HG03095 (cell line): ENCODE measurements at regions not wholly inside any gene's neighbourhood (a gene's known extent, or its start where the extent isn't known, plus 50 kb on each side); places are given as distances from the start of the nearest gene placed in this dataset.
"Not testable (repeated sequence)": the region's sequence is repeated elsewhere in the genome, so short reads cannot be mapped to it uniquely, and the experiment has no call there.

Experiments used
- ATAC-seq: cut with Tn5 transposase; IDR thresholded peaks from one replicate; pipeline ENCODE4 v1.9.1; 2021; ENCODE audit warnings: moderate library complexity; ENCODE audit not compliant: unreplicated experiment

DNA sequence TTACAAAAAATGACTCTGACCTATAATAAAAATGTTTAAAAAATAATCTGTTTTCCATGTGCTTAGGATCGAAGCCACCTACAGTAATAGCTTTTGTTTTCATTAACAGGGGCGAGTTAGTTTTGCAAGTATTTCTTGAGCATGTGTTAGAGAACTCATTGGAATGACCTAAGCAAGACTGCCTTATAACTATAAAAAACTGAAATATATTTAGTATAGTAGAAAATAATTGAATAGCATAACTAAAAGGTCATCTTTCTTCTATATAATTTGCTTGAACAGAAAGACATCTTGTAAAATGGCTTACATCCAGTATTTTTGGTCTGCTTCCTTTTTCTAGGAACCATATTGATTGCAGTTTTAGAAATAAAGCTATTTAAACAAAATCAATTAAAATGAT is 241.5 kb upstream of the NRIP1 start:
- ATAC-seq, result no peak

DNA sequence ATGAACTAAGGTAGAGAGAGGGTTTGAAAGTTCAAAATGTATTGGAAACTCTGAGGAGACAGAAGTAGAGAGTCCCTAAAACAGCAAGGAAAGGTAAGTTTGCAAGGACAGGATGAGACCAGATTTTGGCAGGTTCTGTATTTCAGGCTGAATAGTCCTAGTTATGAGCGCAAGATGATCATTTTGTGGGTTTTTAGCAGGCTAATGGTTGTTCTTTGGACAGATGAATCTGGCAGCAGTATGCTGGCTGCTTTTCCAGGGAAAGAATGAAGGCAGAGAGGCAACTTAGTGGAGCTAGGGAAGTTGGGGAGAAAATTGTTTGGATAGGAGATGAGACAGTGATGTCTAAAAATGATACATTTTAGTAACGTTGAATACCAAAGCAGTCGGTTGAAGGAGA is 243.5 kb upstream of the NRIP1 start:
- no peak for ATAC-seq

DNA sequence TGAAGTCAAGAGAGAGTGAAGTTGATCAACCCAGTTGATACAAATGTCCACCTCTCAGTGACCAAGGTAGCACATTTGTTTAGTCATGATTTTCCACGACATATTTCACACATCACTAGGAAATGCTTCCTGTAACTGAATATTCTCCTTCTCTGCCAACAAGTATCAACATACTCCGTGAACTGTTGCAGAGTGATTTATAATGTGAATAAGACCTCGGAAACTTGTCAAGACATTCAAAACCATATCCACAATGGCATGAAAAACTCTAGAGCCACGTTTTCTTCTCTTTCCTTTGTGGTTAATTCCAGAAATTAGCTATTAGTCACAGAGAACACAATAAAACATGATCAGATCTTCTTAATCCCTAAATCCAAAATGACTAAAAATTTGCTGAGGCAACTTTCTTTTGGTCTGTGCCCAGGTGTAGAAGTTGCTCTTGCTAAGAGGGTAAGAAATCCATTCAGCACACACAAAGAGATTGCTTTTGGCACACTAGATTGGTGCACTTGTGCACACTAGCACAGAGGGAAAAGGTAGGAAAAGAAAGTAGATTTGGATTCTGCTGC is 244.3 kb upstream of the NRIP1 start:
- ATAC-seq, result no peak

DNA sequence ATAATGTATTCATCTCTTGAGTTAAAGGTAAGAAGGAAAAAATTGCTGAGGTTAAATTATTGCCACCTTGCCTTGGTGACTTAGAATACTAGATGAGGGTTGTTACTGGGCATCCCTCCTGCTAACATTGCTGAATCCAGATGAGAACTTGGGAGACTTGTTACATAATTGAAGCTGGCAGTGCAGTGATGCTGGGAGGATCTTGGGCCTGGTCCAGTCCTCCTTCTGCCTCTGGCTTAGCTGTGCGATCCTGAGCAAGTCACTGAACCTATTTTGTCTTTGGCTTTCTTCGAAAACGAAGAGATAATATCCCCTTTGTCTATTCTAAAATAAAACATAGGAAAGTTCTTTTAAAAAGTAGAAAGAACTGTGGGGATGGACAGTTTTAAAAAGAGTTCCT is 244.9 kb upstream of the NRIP1 start:
- ATAC-seq, result no peak

DNA sequence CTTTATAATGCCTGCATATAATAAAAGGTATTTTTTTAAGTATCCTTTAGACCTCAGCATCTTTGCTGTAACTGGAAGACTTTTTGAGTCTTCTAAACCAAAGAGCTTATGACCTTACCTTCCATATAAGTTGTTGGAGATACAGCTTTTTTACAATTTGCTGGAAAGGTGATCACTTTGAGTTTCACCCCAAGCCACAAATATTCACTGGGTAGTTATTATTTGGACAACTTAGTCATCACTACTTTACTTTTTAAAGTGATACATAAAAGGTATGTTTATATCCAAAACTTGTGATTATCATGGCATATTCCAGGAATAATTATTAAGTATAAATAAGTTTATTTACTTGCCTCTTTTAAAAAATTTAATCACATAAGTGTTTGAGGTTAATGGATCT is 246.7 kb upstream of the NRIP1 start:
- ATAC-seq, result no peak

DNA sequence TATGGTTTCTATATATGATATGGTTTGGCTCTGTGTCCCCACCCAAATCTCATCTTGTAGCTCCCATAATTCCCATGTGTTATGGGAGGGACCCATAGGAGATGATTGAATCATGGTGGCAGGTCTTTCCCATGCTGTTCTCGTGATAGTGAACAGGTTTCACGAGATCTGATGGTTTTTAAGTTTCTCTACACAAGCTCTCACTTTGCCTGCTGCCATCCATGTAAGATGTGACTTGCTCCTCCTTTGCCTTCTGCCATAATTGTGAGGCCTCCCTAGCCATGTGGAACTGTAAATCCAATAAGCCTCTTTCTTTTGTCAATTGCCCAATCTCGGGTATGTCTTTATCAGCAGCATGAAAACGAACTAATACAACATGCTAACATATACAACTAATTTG is 252.2 kb upstream of the NRIP1 start:
- not testable (repeated sequence) for ATAC-seq

DNA sequence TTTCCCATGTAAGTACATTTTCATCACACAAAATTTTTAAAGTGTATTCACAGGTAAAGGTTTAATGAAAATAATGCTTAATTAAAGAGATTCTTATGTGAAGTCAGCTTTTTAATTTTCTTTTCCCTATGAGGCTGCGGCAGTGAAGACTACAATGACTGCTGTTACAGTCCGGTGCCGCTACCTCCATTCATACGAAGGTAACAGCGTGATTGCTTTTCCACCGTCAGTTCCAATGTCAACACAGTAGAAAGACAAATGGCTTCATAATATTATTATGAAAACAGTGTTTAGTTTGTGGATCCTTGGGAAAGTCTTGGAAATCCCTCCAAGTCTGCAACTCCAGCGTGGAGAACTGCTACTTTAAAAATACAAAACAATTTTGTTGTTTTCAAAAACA is 254.9 kb upstream of the NRIP1 start:
- ATAC-seq, result no peak

DNA sequence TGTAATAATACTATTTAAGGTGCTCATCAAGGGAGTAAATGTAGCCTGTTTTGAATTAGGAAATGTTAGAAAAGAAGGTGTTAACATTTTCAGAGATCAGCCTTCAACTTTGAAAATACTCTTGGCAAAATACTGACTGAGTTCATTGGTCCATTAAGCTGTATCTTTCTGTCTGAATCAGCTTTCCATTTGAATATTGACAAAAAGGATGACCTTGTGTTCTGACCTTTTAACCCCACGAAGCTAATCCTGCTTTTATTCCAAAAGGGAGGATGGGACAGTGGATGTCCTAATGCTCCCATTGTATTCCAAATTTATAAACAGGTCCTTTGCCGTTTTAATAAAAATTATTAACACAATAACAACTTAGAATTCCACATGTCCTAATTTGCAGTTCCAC is 259.7 kb upstream of the NRIP1 start:
- no peak for ATAC-seq

DNA sequence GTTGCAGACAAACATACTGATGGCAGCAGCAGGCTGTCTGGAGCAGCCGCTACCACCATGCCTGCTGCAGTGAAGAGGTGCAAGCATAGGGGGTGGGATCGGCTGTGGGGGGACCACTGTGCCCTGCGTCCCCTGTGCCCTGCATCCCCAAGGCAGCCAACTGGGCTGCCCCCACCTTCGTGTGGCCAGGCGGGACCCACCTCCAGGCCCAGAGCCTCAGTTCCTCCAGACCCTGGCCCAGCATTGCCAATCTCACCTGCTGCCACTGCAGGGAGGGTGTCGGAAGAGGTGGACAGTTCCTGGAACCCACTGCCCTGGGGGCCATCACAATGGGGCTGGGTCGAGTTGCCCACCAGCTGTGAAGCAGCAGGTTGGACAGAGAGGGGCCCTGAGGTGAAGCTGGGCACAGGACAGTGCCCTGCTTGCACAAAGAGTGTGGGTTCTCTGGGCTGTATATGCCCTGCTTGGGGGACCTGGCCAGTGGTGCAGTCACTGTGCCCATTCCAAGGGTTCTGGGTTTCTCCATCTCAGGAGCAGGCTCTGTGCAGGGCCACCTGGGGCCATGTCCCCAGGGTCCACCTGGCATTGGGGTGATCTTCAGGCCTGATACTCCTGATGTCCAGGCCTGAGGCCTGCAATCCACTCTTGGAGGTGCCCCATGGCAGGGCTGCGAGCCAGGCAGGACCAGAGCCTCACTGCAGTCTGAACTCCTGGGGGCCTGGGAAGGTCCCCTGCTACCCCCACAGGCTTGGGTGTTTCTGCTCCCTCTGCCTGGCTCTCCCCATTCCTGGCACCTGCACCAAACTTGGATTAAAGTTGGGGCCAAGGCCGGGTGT is 261.4 kb upstream of the NRIP1 start:
- ATAC-seq, result no peak

DNA sequence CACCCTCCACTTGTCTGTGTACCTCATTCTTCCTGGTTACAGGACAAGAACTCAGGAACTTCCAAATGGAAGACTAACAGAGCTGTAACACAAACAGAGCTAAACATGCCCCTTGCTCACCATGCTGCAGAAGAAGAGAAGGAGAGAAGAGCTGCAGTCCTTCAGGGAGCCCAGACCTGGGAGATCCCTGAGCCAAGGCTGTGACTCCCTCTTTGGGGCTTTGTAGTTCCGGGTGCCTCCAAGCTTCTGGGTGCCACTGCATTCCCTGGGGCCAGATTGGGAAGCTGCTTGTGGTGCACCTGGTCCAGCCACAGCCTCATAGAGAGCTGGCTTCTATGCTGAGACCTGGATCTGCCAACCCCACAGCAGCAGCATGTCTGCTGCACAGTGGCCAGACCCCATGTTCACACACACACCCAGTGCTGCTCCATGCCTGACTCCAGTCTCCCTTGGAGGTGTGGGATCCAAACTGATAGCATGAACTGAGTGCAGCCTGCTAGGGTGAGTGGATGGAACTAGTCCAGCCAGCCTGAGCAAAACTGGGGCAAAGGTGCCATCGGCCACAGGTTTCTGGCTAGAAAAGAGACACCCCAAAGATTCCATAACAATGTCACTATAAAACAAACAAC is 263.0 kb upstream of the NRIP1 start:
- no peak for ATAC-seq

DNA sequence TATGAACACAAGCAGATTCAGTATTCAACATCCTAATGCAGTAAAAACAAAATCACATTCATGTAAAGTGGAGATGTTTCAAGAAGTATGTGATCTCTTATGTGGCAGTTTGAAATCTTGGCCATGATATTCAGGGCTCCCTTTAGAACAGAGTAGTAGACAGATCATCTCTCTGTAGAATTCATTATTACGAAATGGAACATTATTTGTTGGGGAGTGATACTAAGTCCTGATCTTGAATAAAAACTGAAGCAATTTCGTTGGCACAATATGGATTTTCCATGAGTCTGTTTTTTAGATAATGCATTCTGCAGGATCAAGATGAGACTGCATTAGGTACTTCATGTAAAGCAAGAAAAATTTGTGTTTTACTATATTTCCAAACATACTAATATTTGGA is 264.4 kb upstream of the NRIP1 start:
- ATAC-seq, result no peak

DNA sequence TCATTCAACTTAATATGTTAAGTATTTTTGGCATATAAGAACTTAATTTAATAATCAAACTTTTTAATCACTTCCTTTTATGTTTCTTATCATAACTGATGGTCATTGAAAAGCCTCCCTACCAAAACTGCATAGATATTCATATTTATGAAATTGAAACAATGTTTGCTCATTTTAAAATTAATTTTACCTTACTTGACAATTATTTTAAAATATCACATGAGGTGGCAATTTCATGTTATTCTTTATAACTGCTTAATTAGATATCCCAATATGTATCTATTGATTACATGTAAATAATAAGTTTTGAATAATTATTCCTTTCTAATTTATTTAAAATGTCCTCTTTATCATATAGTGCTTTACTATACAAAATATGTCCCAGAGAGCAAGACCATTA is 266.1 kb upstream of the NRIP1 start:
- ATAC-seq, result no peak

DNA sequence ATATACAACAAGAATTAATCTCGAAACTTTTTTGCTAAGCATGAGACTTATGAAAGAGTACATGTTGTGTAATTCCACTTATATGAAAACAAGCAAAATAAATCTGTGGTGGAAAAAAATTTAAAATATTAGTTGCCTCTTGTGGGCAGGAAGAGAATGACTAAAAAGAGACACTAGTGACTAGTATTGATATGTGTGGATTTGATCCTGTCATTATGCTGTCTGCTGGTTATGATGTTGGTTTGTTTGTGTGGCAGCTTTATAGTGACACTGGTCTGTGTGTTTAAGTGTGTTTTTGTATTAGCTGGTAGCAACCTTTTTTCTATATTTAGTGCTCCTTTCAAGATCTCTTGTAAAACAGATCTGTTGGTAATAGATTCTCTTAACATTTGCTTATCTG is 267.8 kb upstream of the NRIP1 start:
- no peak for ATAC-seq

DNA sequence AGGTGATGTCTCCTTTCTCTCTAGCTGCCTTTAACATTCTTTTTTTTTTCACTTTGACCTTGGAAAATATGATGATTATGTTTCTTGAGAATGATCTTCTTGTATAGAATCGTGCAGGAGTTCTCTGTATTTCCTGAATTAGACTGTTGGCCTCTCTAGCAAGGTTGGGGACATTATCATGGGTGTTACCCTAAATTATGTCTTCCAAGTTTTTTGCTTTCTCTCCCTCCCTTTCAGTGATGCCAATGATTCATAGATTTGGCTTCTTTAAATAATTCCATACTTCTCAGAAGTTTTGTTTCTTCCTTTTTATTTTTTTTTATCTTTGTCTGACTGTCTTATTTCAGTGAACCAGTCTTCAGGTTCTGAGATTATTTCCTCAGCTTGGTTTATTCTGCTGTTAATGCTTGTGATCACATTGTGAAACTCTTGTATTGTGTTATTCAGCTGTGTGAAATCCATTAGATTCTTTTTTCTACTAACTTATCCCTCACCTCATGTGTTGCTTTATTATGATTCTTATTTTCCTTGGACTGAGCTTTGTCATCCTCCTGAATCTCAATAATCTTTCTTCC is 268.4 kb upstream of the NRIP1 start:
- no peak for ATAC-seq

DNA sequence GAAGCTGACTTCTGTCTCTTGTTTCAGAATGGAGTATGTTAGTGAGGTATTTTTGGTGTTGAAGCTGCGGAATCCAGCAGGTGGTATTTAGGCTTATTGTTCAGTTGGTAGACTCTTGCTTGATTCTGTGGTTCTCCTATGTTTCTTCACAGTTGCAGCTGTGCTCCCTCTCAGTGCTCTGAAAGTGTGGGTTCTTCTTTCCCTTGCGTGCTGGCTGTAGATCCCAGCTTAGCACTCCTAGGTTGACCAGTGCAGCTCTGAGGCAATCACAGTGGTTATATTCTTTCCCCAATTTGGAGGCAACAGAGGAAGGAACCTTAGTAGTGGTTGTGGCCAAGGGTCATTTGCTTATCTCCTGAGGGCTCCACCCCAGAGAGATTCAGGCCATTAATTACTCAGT is 269.2 kb upstream of the NRIP1 start:
- no peak for ATAC-seq

DNA sequence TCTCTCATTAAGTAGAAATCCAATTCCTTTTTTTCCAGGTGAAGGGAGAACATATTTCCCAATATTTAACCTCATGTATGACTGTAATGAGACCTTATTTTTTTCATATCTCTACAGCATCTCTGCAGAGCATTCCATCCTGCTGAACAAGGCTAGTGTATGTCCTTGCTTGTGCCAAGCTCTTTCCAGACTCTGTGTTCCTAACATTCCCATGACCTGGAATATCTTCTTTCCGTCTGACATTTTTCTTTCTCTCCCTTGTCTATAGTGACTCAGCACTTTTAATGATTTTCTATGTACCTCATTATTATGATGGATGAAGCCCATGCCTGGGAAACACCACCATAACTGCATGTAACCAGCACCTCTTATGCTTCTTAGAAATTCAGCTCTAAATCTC is 278.3 kb upstream of the NRIP1 start:
- ATAC-seq, result no peak

DNA sequence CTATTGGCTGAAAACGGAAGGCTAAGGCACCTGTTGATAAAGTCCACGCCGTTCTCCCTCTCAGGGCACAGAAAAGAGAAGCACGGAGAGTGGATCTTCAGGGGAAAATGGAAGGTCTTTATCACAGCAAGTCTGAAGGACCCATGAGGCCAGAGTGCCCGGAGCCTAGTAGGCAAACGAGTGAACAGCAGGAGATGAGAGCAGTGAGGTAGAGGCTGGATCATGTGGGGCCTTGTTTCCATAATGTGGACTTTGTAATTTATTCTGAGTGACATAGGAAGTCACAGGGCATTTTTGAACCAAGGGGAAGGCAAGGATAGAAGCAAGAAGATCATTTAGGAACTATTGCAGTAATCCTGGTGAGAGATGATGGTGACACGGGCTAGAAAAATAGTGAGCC is 287.2 kb upstream of the NRIP1 start:
- ATAC-seq, result no peak

DNA sequence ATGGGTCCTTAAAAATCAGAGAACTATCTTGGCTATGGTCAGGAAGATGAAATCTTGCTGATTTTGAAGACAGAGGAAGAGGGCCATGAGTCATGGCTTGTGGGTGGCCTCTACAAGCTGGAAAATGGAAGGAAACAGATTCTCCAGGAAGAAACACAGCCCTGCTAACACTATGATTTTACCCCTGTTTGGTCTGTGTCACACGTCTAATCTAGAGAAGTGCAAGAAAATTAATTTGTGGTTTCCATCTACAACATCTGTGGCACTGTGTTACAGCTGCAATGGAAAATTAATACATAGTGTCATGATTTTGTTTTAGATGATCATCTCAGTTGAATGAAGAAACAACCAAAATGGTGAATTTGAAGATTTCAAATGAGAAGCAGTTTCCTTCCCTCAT is 288.7 kb upstream of the NRIP1 start:
- ATAC-seq, result no peak

DNA sequence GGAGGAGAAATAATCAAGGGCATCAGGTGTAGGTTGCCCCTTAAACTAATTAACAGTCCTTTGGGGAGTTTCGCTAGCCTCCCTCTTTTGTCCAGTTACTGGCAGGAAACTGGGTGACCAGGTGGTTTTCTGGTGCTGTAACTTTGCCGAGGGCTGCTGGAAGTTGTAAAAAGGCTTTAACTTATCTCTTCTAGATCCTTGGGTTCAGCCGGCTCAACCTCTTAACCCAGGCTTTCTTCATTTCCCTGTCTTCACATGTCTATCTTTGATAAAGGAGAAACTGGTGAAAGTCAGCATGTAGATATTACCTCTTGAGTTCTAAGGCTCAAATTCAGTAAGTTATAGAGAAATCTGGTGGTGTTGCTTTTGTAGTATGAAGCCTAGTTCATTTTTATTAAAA is 289.7 kb upstream of the NRIP1 start:
- no peak for ATAC-seq

DNA sequence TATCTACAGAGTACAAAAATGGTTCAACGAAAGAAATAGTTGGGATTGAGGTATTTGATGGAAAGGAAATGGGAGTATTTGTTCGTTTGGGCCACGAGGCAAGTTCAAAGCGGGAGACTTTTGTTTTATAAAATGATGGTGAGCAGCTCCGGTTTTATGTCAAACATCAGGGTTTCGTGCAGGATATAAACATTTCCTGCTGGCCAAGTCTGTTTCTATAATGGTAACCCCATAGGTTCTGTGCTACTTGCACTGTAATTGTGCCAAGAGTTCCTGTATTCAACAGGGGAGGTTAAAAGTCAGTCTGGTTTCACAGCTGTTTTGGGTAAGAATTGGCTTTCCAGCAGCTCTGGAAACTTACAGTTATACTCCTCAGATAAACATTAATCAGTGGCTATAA is 290.3 kb upstream of the NRIP1 start:
- no peak for ATAC-seq

DNA sequence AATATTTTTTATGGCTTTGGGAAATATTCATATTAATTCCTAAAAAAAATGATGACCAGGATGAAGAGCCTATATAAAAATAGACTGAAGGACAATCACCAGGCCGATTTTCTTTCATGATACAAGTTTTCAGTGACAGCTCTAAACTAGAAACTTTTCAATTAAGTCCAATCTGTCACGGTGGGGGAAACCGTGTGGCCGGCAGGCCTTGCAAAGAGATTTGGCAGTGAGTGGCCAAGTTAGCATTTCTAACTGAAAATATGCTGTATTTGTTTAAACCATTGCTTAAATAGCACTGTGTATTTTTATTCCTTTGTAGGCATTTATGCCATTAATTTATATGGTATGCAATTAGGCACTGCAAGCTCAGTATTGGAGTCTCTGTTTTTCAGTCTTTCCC is 294.5 kb upstream of the NRIP1 start:
- no peak for ATAC-seq

DNA sequence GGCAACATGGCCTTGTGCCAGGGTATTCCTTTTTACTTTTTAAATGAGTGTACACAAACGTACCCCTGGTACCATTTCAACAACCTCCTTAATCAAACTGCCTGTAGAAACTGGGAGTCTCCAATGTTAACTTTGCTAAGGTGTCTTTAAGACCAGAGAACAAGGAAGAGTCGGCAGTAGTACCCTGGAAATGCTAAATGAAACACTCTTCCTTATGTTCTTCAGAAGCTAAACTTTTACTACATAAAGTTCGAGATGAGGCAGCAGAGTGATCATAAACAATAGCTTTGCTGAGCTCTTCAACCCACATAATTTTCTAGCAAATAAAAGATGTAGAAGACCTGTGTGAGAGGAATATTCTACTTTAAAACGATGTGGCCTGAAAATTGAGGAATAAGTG is 297.7 kb upstream of the NRIP1 start:
- no peak for ATAC-seq
